ENCODE measurements at regions not wholly inside any gene's neighbourhood (a gene's known extent, or its start where the extent isn't known, plus 50 kb on each side); places are given as distances from the start of the nearest gene placed in this dataset.

DNA sequence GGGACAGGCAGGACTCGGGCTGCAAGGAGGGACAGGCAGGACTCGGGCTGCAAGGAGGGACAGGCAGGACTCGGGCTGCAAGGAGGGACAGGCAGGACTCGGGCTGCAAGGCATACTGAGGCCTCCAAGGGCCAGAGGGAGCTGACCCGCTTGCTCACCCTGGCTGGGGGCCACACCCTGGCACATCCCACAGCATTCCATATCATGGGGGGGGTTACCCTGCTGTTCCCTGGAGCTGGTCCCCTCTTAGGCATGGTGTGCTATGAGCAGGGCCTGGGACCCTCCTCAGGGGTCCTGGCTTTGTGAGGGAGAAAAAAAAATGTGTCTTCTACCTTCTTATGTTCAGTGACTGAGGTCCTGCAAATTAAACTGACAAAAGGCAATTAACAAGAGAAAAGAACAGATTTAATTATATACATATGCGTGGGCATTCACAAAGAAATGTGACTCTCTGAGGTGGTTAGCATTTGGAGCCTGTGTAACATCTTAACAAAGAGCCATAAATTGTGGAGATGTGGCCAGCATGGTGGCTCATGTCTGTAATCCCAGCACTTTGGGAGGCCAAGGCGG, 97.6 kb upstream of the ALDH1A3 start:
- TF ChIP-seq CTCF (conservative IDR thresholded peaks at IDR 0.05; ENCODE audit: low read length) (no peak), EZH2phosphoT487 (IDR thresholded peaks at IDR 0.05; ENCODE audit: borderline replicate concordance) (no peak)
